ENCODE measurements at regions not wholly inside any gene's neighbourhood (a gene's known extent, or its start where the extent isn't known, plus 50 kb on each side); places are given as distances from the start of the nearest gene placed in this dataset.

GRCh38 chr5:135216471-135217343 lies 182.3 kb downstream of the MACROH2A1 start:
- H3K4me2 ChIP-seq (ENCODE audit: insufficient read depth, low read length) = no peak overlapping the region
- H3K27ac ChIP-seq (ENCODE audit: low read depth, low read length) = no peak overlapping the region
- DNase-seq (ENCODE audit: insufficient read length, low spot score, missing footprints) = peak; percentile 61
- H4K20me1 ChIP-seq (ENCODE audit: insufficient read depth, low read length) = no peaks in the 10 kb centered on the region
- no peaks in the 10 kb centered on the region for H3K36me3 ChIP-seq (ENCODE audit: insufficient read depth, low read length)
- H3K4me3 ChIP-seq (ENCODE audit: insufficient read depth, low read length) = no peak overlapping the region
- H2AFZ ChIP-seq (ENCODE audit: low read length) = no peak overlapping the region
- H3K27me3 ChIP-seq (ENCODE audit: insufficient read depth, low read length) = no peaks in the 10 kb centered on the region
- H3K4me1 ChIP-seq (ENCODE audit: insufficient read depth, low read length) = no peaks in the 10 kb centered on the region
- no peaks in the 10 kb centered on the region for H3K9me3 ChIP-seq (ENCODE audit: low read depth, low read length)
- TF ChIP-seq, protein P1, sequence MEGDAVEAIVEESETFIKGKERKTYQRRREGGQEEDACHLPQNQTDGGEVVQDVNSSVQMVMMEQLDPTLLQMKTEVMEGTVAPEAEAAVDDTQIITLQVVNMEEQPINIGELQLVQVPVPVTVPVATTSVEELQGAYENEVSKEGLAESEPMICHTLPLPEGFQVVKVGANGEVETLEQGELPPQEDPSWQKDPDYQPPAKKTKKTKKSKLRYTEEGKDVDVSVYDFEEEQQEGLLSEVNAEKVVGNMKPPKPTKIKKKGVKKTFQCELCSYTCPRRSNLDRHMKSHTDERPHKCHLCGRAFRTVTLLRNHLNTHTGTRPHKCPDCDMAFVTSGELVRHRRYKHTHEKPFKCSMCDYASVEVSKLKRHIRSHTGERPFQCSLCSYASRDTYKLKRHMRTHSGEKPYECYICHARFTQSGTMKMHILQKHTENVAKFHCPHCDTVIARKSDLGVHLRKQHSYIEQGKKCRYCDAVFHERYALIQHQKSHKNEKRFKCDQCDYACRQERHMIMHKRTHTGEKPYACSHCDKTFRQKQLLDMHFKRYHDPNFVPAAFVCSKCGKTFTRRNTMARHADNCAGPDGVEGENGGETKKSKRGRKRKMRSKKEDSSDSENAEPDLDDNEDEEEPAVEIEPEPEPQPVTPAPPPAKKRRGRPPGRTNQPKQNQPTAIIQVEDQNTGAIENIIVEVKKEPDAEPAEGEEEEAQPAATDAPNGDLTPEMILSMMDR (IDR thresholded peaks at IDR 0.05; ENCODE audit: extremely low read depth, low read depth, low read length) = no peak
- H3K79me2 ChIP-seq (ENCODE audit: insufficient read depth, low read length) = no peaks in the 10 kb centered on the region

- Histone ChIP-seq H3K4me3 (ENCODE audit: insufficient read depth, low read length) (no peak overlapping the region), H3K27me3 (ENCODE audit: insufficient read depth, low read length) (no peaks in the 10 kb centered on the region), H3K79me2 (ENCODE audit: insufficient read depth, low read length) (no peaks in the 10 kb centered on the region), H3K4me1 (ENCODE audit: insufficient read depth, low read length) (peaks cover 8% of the 10 kb centered on the region), H4K20me1 (ENCODE audit: insufficient read depth, low read length) (no peaks in the 10 kb centered on the region), H3K4me2 (ENCODE audit: insufficient read depth, low read length) (no peak overlapping the region), H3K27ac (ENCODE audit: low read depth, low read length) (no peak overlapping the region), H2AFZ (ENCODE audit: low read length) (no peak overlapping the region), H3K9me3 (ENCODE audit: low read depth, low read length) (no peaks in the 10 kb centered on the region), H3K36me3 (ENCODE audit: insufficient read depth, low read length) (no peaks in the 10 kb centered on the region)
- DNase-seq (ENCODE audit: insufficient read length, low spot score, missing footprints) = peak; percentile 11
- TF ChIP-seq, protein P1 (IDR thresholded peaks at IDR 0.05; ENCODE audit: extremely low read depth, low read depth, low read length) = no peak
These were observed 181.8 kb upstream of the PITX1 start for GRCh38 chr5:135215617-135216470.

DNA sequence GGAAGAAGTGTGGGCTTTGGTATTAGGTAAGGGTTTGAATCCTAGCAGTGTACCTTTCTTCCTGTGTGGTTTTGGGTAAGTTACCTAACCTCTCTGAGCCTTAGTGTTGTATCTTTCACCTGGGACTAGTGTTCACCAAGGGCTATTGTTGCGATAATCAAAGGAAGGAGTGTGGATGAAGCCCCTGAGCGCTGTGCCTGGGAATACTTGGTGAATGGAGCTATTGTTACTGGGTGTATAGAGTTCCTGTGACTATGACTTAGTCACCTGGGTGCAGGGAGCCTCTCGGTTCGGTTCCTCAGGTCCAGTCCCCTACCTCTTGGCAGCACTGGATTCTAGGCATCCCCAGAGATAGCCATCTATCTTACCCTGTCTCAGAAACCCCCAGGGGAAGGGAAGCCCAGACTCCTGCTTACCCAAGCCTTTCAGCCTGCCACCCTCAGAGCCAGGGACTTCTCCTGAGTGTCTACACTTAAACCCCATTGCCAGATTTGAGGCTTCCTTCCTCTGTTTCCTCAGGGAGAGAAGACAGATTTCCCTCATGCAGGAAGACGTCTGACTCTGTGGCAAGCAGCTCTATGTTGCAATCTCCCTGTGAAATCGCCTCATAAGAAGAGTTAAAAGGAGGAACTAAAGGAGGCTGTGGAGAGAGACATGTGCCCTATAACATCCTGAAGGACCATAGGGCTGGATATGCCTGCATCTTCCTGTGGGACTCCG lies 181.0 kb upstream of the PITX1 start:
- Histone ChIP-seq H3K4me1 (ENCODE audit: insufficient read depth, low read length) (peaks cover 16% of the 10 kb centered on the region), H3K4me2 (ENCODE audit: insufficient read depth, low read length) (no peak overlapping the region), H3K36me3 (ENCODE audit: insufficient read depth, low read length) (no peaks in the 10 kb centered on the region), H3K79me2 (ENCODE audit: insufficient read depth, low read length) (no peaks in the 10 kb centered on the region), H4K20me1 (ENCODE audit: insufficient read depth, low read length) (no peaks in the 10 kb centered on the region), H2AFZ (ENCODE audit: low read length) (no peak overlapping the region), H3K27me3 (ENCODE audit: insufficient read depth, low read length) (no peaks in the 10 kb centered on the region), H3K9me3 (ENCODE audit: low read depth, low read length) (no peaks in the 10 kb centered on the region), H3K4me3 (ENCODE audit: insufficient read depth, low read length) (no peak overlapping the region), H3K27ac (ENCODE audit: low read depth, low read length) (no peak overlapping the region)
- TF ChIP-seq, protein P1 (IDR thresholded peaks at IDR 0.05; ENCODE audit: extremely low read depth, low read depth, low read length) = no peak
- DNase-seq (ENCODE audit: insufficient read length, low spot score, missing footprints) = peak; percentile 49
